ENCODE measurements at regions not wholly inside any gene's neighbourhood (a gene's known extent, or its start where the extent isn't known, plus 50 kb on each side); places are given as distances from the start of the nearest gene placed in this dataset.

GRCh38 chr5:155254399-155254798 lies 240.8 kb downstream of the KIF4B start:
- no peak for TF ChIP-seq GATA2 (IDR thresholded peaks at IDR 0.05; ENCODE audit: low read depth, low read length)
- TF ChIP-seq GATA3 (IDR thresholded peaks at IDR 0.05; ENCODE audit: low read depth, low read length) = no peak

All from SH-SY5Y (cell line).